ENCODE measurements at regions not wholly inside any gene's neighbourhood (a gene's known extent, or its start where the extent isn't known, plus 50 kb on each side); places are given as distances from the start of the nearest gene placed in this dataset.

GRCh38 chr21:38675182-38675824 lies 130.4 kb upstream of the ETS2 start:
- TF ChIP-seq CTCF (conservative IDR thresholded peaks at IDR 0.05) (no peak), ZFX (IDR thresholded peaks at IDR 0.05) (no peak)
